K562 (cell line): ENCODE measurements at regions not wholly inside any gene's neighbourhood (a gene's known extent, or its start where the extent isn't known, plus 50 kb on each side); places are given as distances from the start of the nearest gene placed in this dataset.

ENCODE experiments used
- GATA2 ChIP-seq: sonication (generic); formaldehyde crosslinking; IDR thresholded peaks from 2 replicates; pipeline ENCODE4 v1.4.0; 2020; ENCODE audit warnings: mild to moderate bottlenecking, missing genetic modification reagents
- JUNB ChIP-seq: fragments of 450-650 bp; formaldehyde crosslinking; conservative IDR thresholded peaks from 2 replicates; pipeline ENCODE4 v1.4.0; 2020; ENCODE audit warnings: mild to moderate bottlenecking
- MXI1 ChIP-seq: IDR thresholded peaks from 2 replicates; pipeline ENCODE4 v1.6.1; 2011; ENCODE audit warnings: low read depth, mild to moderate bottlenecking, improper control_type of control experiment, low read length
- POLR2A ChIP-seq: fragments of 450-650 bp; conservative IDR thresholded peaks from 2 replicates; pipeline ENCODE4 v1.6.1; 2016
- POLR2AphosphoS2 ChIP-seq: IDR thresholded peaks from 2 replicates; pipeline ENCODE4 v1.6.1; 2012; ENCODE audit warnings: low read length, improper control_type of control experiment
- ZNF23 ChIP-seq: fragments of 250-450 bp; sonication (Bioruptor Pico); IDR thresholded peaks from 2 replicates; pipeline ENCODE4 v1.4.0; 2020; ENCODE audit warnings: mild to moderate bottlenecking
- TF ChIP-seq, protein P1 (sequence below), 2 experiments: fragments of 450-650 bp in 1 of 2; sonication (generic) in 1 of 2; formaldehyde crosslinking in 1 of 2; IDR thresholded peaks; 2 replicates each; pipeline versions ENCODE4 v1.7.1 to v1.9.0; 2016 to 2022; ENCODE audit warnings: inconsistent platforms in 1 of 2, mild to moderate bottlenecking in 1 of 2, missing genetic modification reagents in 1 of 2
- TF ChIP-seq, protein P2 (sequence below), 2 experiments: fragments of 450-650 bp; formaldehyde crosslinking in 1 of 2; IDR thresholded peaks; 2 replicates each; pipeline versions ENCODE4 v1.4.0 to v1.6.1; 2014 to 2020; ENCODE audit warnings: mild to moderate bottlenecking in 2 of 2, borderline replicate concordance in 1 of 2, low read depth in 1 of 2
- TF ChIP-seq, protein P3 (sequence below): fragments of 450-650 bp; IDR thresholded peaks from 2 replicates; pipeline ENCODE4 v1.6.1; 2014; ENCODE audit warnings: low read depth, mild to moderate bottlenecking, moderate library complexity, borderline replicate concordance

DNA sequence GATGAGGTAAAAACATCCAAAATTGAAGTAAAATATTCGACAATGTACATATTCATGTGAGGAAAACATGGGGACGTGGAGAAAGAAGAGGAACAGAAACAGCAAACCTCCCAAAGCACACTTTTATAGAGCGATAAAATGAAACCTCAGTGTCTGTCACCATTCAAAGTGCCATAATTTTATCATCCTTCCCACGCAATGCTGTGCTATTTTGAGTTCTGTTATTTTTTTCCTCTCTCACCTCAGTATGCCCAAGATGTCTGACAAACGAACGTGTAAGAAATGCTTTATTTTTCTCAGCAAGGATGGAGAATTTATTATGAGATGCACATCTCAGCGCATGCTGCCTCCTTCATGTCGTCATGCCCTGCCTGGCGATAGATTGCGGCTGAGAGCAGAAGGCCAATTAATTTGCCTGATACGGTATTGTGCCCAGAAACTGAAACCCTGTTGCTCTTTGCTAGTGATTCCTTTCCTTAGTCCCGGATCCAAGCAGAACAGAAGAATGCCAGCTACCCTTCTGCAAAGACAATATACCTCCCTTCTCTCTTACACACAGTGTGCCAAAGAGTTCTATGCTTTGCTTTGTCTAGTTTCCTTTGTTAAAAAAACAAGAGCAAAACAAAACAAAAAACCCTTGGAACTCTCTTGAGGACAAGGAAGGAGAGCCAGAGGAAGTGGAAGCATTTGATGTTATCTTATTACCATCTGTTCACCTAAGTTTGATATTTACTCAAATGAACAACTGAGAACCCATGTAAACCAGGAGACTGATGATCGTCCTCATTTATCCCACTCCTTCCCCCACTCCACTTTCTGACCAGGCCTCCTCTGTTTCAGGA, 192.4 kb downstream of the SEMA6A start:
- TF ChIP-seq, protein P1, sequence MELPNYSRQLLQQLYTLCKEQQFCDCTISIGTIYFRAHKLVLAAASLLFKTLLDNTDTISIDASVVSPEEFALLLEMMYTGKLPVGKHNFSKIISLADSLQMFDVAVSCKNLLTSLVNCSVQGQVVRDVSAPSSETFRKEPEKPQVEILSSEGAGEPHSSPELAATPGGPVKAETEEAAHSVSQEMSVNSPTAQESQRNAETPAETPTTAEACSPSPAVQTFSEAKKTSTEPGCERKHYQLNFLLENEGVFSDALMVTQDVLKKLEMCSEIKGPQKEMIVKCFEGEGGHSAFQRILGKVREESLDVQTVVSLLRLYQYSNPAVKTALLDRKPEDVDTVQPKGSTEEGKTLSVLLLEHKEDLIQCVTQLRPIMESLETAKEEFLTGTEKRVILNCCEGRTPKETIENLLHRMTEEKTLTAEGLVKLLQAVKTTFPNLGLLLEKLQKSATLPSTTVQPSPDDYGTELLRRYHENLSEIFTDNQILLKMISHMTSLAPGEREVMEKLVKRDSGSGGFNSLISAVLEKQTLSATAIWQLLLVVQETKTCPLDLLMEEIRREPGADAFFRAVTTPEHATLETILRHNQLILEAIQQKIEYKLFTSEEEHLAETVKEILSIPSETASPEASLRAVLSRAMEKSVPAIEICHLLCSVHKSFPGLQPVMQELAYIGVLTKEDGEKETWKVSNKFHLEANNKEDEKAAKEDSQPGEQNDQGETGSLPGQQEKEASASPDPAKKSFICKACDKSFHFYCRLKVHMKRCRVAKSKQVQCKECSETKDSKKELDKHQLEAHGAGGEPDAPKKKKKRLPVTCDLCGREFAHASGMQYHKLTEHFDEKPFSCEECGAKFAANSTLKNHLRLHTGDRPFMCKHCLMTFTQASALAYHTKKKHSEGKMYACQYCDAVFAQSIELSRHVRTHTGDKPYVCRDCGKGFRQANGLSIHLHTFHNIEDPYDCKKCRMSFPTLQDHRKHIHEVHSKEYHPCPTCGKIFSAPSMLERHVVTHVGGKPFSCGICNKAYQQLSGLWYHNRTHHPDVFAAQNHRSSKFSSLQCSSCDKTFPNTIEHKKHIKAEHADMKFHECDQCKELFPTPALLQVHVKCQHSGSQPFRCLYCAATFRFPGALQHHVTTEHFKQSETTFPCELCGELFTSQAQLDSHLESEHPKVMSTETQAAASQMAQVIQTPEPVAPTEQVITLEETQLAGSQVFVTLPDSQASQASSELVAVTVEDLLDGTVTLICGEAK (IDR thresholded peaks at IDR 0.05), result no peak
- TF ChIP-seq, protein P1 (CRISPR knock-in tag; IDR thresholded peaks at IDR 0.05), result no peak
- TF ChIP-seq POLR2AphosphoS2, result no peak
- no peak for TF ChIP-seq JUNB
- TF ChIP-seq, protein P2, sequence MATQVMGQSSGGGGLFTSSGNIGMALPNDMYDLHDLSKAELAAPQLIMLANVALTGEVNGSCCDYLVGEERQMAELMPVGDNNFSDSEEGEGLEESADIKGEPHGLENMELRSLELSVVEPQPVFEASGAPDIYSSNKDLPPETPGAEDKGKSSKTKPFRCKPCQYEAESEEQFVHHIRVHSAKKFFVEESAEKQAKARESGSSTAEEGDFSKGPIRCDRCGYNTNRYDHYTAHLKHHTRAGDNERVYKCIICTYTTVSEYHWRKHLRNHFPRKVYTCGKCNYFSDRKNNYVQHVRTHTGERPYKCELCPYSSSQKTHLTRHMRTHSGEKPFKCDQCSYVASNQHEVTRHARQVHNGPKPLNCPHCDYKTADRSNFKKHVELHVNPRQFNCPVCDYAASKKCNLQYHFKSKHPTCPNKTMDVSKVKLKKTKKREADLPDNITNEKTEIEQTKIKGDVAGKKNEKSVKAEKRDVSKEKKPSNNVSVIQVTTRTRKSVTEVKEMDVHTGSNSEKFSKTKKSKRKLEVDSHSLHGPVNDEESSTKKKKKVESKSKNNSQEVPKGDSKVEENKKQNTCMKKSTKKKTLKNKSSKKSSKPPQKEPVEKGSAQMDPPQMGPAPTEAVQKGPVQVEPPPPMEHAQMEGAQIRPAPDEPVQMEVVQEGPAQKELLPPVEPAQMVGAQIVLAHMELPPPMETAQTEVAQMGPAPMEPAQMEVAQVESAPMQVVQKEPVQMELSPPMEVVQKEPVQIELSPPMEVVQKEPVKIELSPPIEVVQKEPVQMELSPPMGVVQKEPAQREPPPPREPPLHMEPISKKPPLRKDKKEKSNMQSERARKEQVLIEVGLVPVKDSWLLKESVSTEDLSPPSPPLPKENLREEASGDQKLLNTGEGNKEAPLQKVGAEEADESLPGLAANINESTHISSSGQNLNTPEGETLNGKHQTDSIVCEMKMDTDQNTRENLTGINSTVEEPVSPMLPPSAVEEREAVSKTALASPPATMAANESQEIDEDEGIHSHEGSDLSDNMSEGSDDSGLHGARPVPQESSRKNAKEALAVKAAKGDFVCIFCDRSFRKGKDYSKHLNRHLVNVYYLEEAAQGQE (IDR thresholded peaks at IDR 0.05; ENCODE audit: borderline replicate concordance), result no peak
- TF ChIP-seq, protein P2 (CRISPR knock-in tag; IDR thresholded peaks at IDR 0.05; ENCODE audit: low read depth), result no peak
- TF ChIP-seq, protein P3, sequence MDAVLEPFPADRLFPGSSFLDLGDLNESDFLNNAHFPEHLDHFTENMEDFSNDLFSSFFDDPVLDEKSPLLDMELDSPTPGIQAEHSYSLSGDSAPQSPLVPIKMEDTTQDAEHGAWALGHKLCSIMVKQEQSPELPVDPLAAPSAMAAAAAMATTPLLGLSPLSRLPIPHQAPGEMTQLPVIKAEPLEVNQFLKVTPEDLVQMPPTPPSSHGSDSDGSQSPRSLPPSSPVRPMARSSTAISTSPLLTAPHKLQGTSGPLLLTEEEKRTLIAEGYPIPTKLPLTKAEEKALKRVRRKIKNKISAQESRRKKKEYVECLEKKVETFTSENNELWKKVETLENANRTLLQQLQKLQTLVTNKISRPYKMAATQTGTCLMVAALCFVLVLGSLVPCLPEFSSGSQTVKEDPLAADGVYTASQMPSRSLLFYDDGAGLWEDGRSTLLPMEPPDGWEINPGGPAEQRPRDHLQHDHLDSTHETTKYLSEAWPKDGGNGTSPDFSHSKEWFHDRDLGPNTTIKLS, result no peak
- no peak for TF ChIP-seq GATA2 (CRISPR knock-in tag)
- no peak for TF ChIP-seq ZNF23 (CRISPR knock-in tag)
- no peak for TF ChIP-seq POLR2A
- no peak for TF ChIP-seq MXI1
